ENCODE measurements at regions not wholly inside any gene's neighbourhood (a gene's known extent, or its start where the extent isn't known, plus 50 kb on each side); places are given as distances from the start of the nearest gene placed in this dataset.
A peak's percentile ranks its signal among the peaks of the same experiment; 100 is the strongest.

GRCh38 chr10:107434854-107435253, 270.3 kb upstream of the SORCS1 start:
- H3K27ac Mint-ChIP-seq, result no peak overlapping the region
- Histone ChIP-seq H3K4me1 (ENCODE audit: insufficient read depth, low read length) (no peaks in the 10 kb centered on the region), H3K9me3 (ENCODE audit: control insufficient read depth in 1 of 2, low read length in 2 of 2) (no peaks in the 10 kb centered on the region), H3K27ac (ENCODE audit: low read depth, low read length) (no peak overlapping the region), H3K36me3 (ENCODE audit: insufficient read depth, low read length) (no peaks in the 10 kb centered on the region), H3K4me3 (ENCODE audit: low read length in 2 of 2) (no peak overlapping the region), H3K27me3 (ENCODE audit: insufficient read depth, low read length) (no peaks in the 10 kb centered on the region)
- no peak for DNase-seq
- ChIA-PET CTCF (ENCODE audit: partially characterized antibody) (no interaction called here), POLR2A (ENCODE audit: partially characterized antibody) (no interaction called here)
- no peak overlapping the region for H3K4me3 Mint-ChIP-seq
- no peaks in the 10 kb centered on the region for H3K4me1 Mint-ChIP-seq
- no peaks in the 10 kb centered on the region for H3K36me3 Mint-ChIP-seq
- H3K9me3 Mint-ChIP-seq, result peaks cover 3 to 20% (median 7%) of the 10 kb centered on the region in 8 donors
- intact Hi-C loops (cut with micrococcal nuclease), result no loop called here
- no peaks in the 10 kb centered on the region for H3K27me3 Mint-ChIP-seq

DNA sequence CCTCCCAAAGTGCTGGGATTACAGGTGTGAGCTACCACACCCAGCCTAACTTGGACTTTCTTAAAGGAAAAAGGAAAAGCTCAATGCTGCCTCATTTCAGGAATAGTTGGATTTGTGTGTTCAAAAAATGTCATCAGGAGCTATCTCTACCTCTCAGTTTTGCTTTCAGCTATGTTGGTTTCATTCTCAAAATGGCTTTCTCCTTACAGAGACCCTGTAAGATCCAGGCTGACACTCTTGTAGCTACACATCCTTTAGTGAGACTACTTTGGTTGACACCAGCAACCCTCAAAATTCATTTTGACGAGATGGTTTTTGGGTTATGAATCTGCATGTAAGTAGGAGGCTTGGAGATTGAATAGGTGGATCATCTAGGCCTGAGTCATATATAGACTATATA, 269.7 kb upstream of the SORCS1 start:
- Mint-ChIP-seq H3K4me3 (no peak overlapping the region), H3K27ac (no peak overlapping the region), H3K4me1 (no peaks in the 10 kb centered on the region), H3K27me3 (no peaks in the 10 kb centered on the region), H3K36me3 (no peaks in the 10 kb centered on the region), H3K9me3 (peaks cover 3 to 23% (median 7%) of the 10 kb centered on the region in 8 donors)
- H3K36me3 ChIP-seq (ENCODE audit: insufficient read depth, low read length), result no peaks in the 10 kb centered on the region
- H3K4me1 ChIP-seq (ENCODE audit: insufficient read depth, low read length), result no peaks in the 10 kb centered on the region
- H3K4me3 ChIP-seq (ENCODE audit: low read length in 2 of 2), result no peak overlapping the region
- ChIA-PET CTCF (ENCODE audit: partially characterized antibody) (no interaction called here), POLR2A (ENCODE audit: partially characterized antibody) (no interaction called here)
- no peak overlapping the region for H3K27ac ChIP-seq (ENCODE audit: low read depth, low read length)
- H3K9me3 ChIP-seq (ENCODE audit: control insufficient read depth in 1 of 2, low read length in 2 of 2), result no peaks in the 10 kb centered on the region
- H3K27me3 ChIP-seq (ENCODE audit: insufficient read depth, low read length), result no peaks in the 10 kb centered on the region
- no peak for DNase-seq
- intact Hi-C loops (cut with micrococcal nuclease), result no loop called here

- DNase-seq, result no peak
- Mint-ChIP-seq H3K4me1 (no peaks in the 10 kb centered on the region), H3K27ac (no peak overlapping the region), H3K4me3 (no peak overlapping the region), H3K9me3 (peaks cover 3 to 23% (median 9%) of the 10 kb centered on the region in 8 donors), H3K36me3 (no peaks in the 10 kb centered on the region), H3K27me3 (no peaks in the 10 kb centered on the region)
- intact Hi-C loops (cut with micrococcal nuclease), result no loop called here
- Histone ChIP-seq H3K9me3 (ENCODE audit: control insufficient read depth in 1 of 2, low read length in 2 of 2) (peaks cover 0 to 3% of the 10 kb centered on the region in 2 donors), H3K36me3 (ENCODE audit: insufficient read depth, low read length) (no peaks in the 10 kb centered on the region), H3K27me3 (ENCODE audit: insufficient read depth, low read length) (no peaks in the 10 kb centered on the region), H3K4me1 (ENCODE audit: insufficient read depth, low read length) (no peaks in the 10 kb centered on the region), H3K27ac (ENCODE audit: low read depth, low read length) (no peak overlapping the region), H3K4me3 (ENCODE audit: low read length in 2 of 2) (no peak overlapping the region)
- ChIA-PET POLR2A (ENCODE audit: partially characterized antibody) (no interaction called here), CTCF (ENCODE audit: partially characterized antibody) (no interaction called here)
These were observed 269.1 kb upstream of the SORCS1 start for GRCh38 chr10:107433605-107434004.

DNA sequence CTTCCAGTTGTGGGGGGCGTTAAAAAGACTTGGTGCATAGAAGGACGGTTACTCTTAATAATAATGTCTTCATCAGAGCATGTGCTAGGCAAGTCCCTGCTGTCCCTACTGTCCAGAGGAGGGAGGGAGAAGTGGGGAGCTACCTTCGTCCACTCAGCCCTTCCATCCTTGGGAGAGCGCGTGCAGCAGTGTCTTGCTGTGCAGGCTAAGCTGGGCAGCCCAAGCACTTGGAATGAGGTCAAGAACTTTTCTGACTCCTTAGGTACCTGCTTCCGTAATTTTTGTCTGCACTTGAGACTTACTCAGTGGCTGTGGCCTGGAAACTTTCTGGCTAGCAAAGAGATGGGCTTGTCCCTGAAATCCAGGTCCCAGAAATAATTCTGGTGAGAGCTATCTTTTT, 265.9 kb upstream of the SORCS1 start:
- Histone ChIP-seq H3K27ac (ENCODE audit: low read depth, low read length) (no peak overlapping the region), H3K4me1 (ENCODE audit: insufficient read depth, low read length) (no peaks in the 10 kb centered on the region), H3K27me3 (ENCODE audit: insufficient read depth, low read length) (no peaks in the 10 kb centered on the region), H3K9me3 (ENCODE audit: control insufficient read depth in 1 of 2, low read length in 2 of 2) (peaks cover 0 to 5% of the 10 kb centered on the region in 2 donors), H3K36me3 (ENCODE audit: insufficient read depth, low read length) (no peaks in the 10 kb centered on the region), H3K4me3 (ENCODE audit: low read length in 2 of 2) (no peak overlapping the region)
- Mint-ChIP-seq H3K4me3 (no peak overlapping the region), H3K36me3 (no peaks in the 10 kb centered on the region), H3K9me3 (peaks cover 3 to 27% (median 8%) of the 10 kb centered on the region in 8 donors), H3K27me3 (no peaks in the 10 kb centered on the region), H3K4me1 (no peaks in the 10 kb centered on the region), H3K27ac (peak overlapping the region in 1 of 7 donors; percentile 5)
- ChIA-PET POLR2A (ENCODE audit: partially characterized antibody) (no interaction called here), CTCF (ENCODE audit: partially characterized antibody) (no interaction called here)
- DNase-seq, result no peak
- intact Hi-C loops (cut with micrococcal nuclease), result no loop called here

DNA sequence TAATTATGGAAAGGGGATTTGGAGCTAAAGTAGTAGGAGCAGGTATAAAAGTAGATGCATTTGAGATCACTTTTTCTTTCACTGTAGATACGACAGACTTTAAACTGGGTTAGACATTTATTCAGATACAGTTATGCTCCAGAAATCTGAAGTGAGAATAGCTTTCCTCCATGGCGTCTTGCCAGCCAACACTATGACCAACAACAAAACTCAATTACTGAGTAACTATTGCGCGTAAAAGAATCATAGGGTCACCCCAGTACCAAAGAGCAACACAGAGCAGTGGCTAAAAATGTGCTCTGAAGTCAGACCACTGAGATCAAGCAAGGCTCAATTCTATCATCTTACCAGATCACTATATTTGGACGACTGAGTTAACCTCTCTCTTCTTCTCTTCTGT, 262.5 kb upstream of the SORCS1 start:
- no peak for DNase-seq
- intact Hi-C loops (cut with micrococcal nuclease), result no loop called here
- no peaks in the 10 kb centered on the region for H3K4me1 ChIP-seq (ENCODE audit: insufficient read depth, low read length)
- H3K27ac ChIP-seq (ENCODE audit: low read depth, low read length), result no peak overlapping the region
- Mint-ChIP-seq H3K27ac (no peak overlapping the region), H3K27me3 (no peaks in the 10 kb centered on the region), H3K4me3 (no peak overlapping the region), H3K4me1 (no peaks in the 10 kb centered on the region), H3K36me3 (no peaks in the 10 kb centered on the region), H3K9me3 (peaks cover 0 to 20% (median 9%) of the 10 kb centered on the region in 8 donors)
- POLR2A ChIA-PET (ENCODE audit: partially characterized antibody), result no interaction called here
- H3K9me3 ChIP-seq (ENCODE audit: control insufficient read depth in 1 of 2, low read length in 2 of 2), result peaks cover 0 to 5% of the 10 kb centered on the region in 2 donors
- H3K27me3 ChIP-seq (ENCODE audit: insufficient read depth, low read length), result no peaks in the 10 kb centered on the region
- CTCF ChIA-PET (ENCODE audit: partially characterized antibody), result no interaction called here
- H3K4me3 ChIP-seq (ENCODE audit: low read length in 2 of 2), result no peak overlapping the region
- H3K36me3 ChIP-seq (ENCODE audit: insufficient read depth, low read length), result no peaks in the 10 kb centered on the region

DNA sequence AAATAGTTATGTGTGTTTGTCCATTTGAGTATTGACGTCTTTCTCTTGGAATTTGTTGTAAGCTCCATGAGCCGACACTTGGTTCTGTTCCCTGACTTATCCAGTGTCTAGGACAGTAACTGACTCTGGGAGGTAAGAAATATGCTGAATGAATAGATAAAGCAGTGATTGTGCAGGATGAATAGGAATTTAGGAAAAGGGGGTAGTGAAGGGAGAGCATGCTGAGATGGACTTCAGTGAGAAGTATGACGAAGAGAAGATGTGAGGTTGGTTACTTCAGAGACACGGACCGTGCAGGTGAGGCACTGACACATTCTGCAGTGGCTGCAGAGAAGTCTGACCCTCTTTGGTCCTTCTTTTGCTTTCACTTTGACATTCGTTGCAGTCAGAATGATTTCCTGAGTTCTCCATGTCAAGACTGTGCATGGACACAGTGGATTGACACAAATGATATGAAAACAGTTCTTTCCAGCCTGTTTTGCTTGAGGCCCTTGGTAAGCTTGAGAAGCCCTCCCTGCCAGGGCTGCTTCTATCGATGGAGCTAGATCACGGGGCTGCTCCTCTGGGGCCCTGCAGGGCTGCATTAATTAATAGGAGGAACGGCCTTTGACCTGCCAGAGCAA, 261.5 kb upstream of the SORCS1 start:
- Histone ChIP-seq H3K4me3 (ENCODE audit: low read length in 2 of 2) (no peak overlapping the region), H3K4me1 (ENCODE audit: insufficient read depth, low read length) (no peaks in the 10 kb centered on the region), H3K27me3 (ENCODE audit: insufficient read depth, low read length) (no peaks in the 10 kb centered on the region), H3K27ac (ENCODE audit: low read depth, low read length) (no peak overlapping the region), H3K9me3 (ENCODE audit: control insufficient read depth in 1 of 2, low read length in 2 of 2) (peaks cover 0 to 5% of the 10 kb centered on the region in 2 donors), H3K36me3 (ENCODE audit: insufficient read depth, low read length) (no peaks in the 10 kb centered on the region)
- ChIA-PET POLR2A (ENCODE audit: partially characterized antibody) (no interaction called here), CTCF (ENCODE audit: partially characterized antibody) (no interaction called here)
- intact Hi-C loops (cut with micrococcal nuclease), result no loop called here
- no peaks in the 10 kb centered on the region for H3K36me3 Mint-ChIP-seq
- H3K27ac Mint-ChIP-seq, result no peak overlapping the region
- H3K27me3 Mint-ChIP-seq, result no peaks in the 10 kb centered on the region
- no peak for DNase-seq
- peaks cover 0 to 20% (median 10%) of the 10 kb centered on the region in 8 donors for H3K9me3 Mint-ChIP-seq
- H3K4me3 Mint-ChIP-seq, result no peak overlapping the region
- H3K4me1 Mint-ChIP-seq, result no peaks in the 10 kb centered on the region

DNA sequence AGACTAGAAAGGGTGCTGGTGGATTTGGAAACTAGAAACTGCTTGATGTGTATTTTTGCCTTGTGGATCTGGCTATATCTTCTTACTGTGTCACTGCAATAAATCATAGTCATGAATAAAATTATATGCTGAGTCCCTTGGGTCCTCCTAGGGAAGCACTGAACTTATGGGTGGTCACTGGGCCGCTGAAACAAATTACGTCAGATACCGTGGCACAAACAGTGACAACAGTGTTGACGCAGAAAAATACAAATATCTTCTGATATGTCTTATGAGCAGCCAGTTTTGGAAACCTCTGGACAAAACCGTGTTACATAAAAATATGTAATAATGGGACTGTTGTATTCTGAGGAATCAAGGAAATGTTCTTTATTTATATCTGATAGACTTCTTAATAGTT, 260.1 kb upstream of the SORCS1 start:
- Histone ChIP-seq H3K27me3 (ENCODE audit: insufficient read depth, low read length) (no peaks in the 10 kb centered on the region), H3K27ac (ENCODE audit: low read depth, low read length) (no peak overlapping the region), H3K9me3 (ENCODE audit: control insufficient read depth in 1 of 2, low read length in 2 of 2) (peaks cover 0 to 5% of the 10 kb centered on the region in 2 donors), H3K36me3 (ENCODE audit: insufficient read depth, low read length) (no peaks in the 10 kb centered on the region), H3K4me1 (ENCODE audit: insufficient read depth, low read length) (no peaks in the 10 kb centered on the region), H3K4me3 (ENCODE audit: low read length in 2 of 2) (no peak overlapping the region)
- Mint-ChIP-seq H3K27ac (no peak overlapping the region), H3K4me1 (no peaks in the 10 kb centered on the region), H3K36me3 (no peaks in the 10 kb centered on the region), H3K27me3 (no peaks in the 10 kb centered on the region), H3K9me3 (peaks cover 0 to 21% (median 10%) of the 10 kb centered on the region in 8 donors), H3K4me3 (no peak overlapping the region)
- intact Hi-C loops (cut with micrococcal nuclease), result no loop called here
- ChIA-PET POLR2A (ENCODE audit: partially characterized antibody) (no interaction called here), CTCF (ENCODE audit: partially characterized antibody) (no interaction called here)
- DNase-seq, result no peak

GRCh38 chr10:107423903-107424302, 259.4 kb upstream of the SORCS1 start:
- POLR2A ChIA-PET (ENCODE audit: partially characterized antibody), result no interaction called here
- Mint-ChIP-seq H3K36me3 (no peaks in the 10 kb centered on the region), H3K9me3 (peaks cover 0 to 19% (median 10%) of the 10 kb centered on the region in 8 donors), H3K27me3 (no peaks in the 10 kb centered on the region), H3K4me3 (no peak overlapping the region), H3K27ac (no peak overlapping the region), H3K4me1 (no peaks in the 10 kb centered on the region)
- Histone ChIP-seq H3K36me3 (ENCODE audit: insufficient read depth, low read length) (no peaks in the 10 kb centered on the region), H3K27me3 (ENCODE audit: insufficient read depth, low read length) (no peaks in the 10 kb centered on the region), H3K9me3 (ENCODE audit: control insufficient read depth in 1 of 2, low read length in 2 of 2) (peaks cover 0 to 5% of the 10 kb centered on the region in 2 donors), H3K27ac (ENCODE audit: low read depth, low read length) (no peak overlapping the region), H3K4me1 (ENCODE audit: insufficient read depth, low read length) (no peaks in the 10 kb centered on the region), H3K4me3 (ENCODE audit: low read length in 2 of 2) (no peak overlapping the region)
- CTCF ChIA-PET (ENCODE audit: partially characterized antibody), result no interaction called here
- intact Hi-C loops (cut with micrococcal nuclease), result no loop called here
- no peak for DNase-seq
